Forelimb muscle (tissue), 1 donor: ENCODE measurements at regions not wholly inside any gene's neighbourhood (a gene's known extent, or its start where the extent isn't known, plus 50 kb on each side); places are given as distances from the start of the nearest gene placed in this dataset.

ENCODE experiments used
- DNase-seq: peaks from one replicate; pipeline ENCODE4 v3.0.0-alpha.2; 2013; ENCODE audit warnings: low read depth

DNA sequence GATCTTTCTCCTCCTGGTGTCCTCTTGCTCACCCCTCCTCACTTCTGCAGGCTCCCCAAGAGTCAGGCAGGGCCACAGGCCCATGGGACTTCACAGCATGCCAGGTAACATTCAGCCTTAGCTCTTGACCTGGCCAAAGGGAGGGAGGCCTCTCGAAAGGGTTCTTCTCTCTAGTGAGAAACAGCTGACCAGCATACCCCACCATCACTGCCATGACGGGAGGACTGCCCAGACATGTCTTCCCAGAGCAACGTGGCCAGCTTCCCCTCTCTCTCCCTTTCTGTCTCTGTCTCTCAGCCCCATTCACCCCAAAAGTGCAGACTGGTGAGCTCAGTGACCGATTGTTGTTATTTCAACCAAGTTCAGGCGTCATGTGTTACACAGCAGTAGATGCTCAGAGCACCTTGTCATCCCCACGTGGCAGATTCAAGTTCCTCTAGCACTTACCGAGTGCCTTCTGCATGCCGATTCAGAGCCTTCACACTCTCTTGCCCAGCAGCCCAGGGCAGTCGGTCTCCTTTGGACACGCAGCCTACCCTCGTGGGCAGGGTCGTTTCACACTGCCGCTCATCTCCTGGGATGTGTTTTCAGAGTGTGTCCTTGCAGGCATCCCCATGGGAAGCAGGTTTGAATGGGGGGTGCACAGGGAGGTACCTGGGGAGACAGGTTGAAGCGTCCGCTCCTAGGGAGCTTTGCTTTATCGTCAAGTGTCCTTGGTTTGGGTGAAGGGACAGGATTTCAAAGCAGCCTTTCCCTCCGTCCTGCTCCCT, 259.9 kb downstream of the NDUFA10 start:
- DNase-seq = no peak

- DNase-seq = no peak
Measured at GRCh38 chr2:239763433-239764097, 261.6 kb downstream of the NDUFA10 start.

DNA sequence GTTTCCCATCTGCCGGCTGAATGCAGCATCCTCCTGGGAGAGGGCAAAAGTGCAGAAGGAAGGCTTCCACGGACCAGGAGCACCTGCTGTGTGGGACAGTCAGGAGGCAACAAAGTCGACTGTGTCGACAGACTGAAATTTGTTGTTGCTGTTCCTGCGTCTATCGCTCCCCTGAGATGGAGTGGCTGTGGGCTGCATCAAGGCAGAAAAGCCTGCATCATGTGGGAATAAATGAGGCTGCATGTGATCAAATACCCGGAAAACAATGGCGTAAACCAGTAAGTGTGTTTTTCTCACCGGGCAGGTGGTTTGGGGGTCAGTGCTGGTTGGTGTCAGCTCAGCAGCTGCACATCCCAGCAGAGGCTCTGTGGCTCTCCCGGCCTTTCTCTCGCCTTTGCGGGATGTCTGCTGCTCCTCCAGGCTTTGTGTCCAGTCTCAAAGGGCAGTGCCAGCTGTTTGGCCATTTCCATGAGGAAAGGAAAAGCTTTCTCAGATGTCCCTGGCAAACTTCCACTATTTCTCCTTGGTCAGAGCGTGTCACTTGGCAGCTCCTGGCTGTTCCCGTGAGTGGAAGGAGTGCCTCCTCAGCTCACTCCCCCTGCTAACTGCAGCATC, 262.4 kb downstream of the NDUFA10 start:
- no peak for DNase-seq

DNA sequence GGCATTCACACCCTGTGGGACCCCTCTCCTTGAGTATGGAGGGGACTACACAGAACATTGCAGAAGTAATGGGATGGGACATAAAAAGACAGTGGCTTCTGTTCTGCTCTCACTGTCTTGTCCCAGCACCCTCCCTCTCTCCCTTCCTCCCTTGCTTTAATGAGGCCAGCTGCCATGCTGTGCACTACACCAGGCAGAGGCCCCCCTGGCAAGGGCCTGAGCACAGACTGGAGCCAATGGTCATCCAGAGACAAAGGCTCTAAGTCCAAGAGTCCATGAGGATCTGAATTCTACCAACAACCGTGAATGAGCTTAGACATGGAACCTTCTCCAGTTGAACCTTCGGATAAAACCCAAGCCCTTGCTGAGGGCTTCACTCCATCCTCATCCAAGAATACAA, 263.0 kb downstream of the NDUFA10 start:
- DNase-seq = no peak

DNA sequence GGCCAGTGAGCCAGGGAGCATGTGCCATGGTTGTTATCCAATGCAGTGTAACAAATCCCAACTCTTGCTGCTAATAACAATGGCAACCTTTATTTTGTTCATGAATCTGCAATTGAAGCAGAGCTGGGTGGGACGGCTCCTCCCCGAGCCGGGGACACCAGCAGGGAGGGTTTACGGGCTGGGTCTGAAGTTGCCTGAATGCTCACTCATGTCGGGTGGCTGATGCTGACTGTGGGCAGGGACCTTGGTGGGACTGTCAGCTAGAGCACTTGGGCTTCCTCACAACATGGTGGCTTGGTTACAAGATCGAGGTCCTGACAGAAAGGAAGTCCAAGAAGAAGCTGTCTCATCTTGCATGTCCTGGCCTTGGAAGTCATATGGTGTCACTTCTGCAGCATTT, 264.5 kb downstream of the NDUFA10 start:
- no peak for DNase-seq

DNA sequence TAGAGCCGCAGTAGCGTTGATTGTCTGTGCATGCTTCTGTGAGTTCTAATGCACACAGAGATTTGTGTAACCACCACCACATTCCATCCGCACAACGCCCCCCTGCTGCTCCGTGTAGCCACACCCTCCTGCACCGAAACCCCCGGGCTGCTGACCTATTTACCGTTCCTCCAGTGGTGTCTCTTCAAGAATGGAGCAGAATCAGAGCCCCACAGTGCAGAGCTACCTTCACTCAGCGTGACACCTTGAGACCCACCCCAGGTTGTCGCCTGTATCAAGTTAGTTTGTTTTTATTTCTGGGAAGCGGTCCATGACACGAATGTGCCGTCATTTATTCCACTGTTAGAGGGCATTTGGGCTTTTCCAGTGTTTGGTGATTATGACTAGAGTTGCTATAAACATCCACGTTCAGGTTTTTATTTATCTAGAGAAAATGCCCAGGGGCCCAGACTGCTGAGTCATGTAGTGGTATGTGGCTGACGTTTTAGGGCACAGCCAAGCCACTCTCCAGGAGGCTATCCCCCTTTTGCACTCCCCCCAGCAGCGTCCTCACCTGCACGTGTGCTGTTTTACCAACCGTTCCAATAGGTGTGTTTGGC, 266.8 kb downstream of the NDUFA10 start:
- no peak for DNase-seq

GRCh38 chr2:239756790-239757760, 268.1 kb downstream of the NDUFA10 start:
- DNase-seq = peak; percentile 74

DNA sequence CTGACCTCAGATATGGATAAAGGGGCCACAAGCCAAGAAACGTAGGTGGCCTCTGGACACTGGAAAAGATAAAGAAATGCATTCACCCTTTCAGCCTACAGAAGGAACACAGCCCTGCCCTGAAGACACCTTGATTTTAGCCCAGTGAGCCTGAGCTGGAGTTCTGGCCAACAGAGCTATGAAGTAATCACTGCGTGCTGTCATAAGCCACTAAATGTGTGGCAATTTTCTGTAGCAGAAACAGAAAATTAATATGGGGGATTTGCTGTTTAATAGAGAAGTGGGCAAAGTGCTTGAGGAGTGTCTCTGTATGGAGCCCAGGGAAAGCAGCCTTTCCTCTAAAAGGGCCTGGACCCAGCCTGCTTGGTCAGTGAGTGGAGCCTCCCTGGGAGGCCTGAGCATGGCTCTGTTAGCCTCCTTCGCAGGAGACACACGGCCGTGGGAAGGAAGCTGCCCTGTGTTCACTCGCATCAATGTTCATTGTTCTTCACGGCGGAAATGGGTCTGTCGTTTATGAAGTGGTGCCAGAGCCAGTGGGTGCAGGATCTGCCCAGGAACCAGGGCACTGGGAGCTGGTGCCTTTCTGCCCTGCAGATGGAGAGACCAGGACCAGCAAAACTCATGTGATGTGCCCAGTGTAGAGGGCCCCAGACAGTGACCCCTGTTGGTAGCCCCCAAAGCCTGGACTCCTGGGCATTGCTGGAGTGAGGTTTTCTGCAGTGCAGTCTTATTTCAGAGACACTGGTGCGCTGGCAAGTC, 268.9 kb downstream of the NDUFA10 start:
- DNase-seq = no peak

DNA sequence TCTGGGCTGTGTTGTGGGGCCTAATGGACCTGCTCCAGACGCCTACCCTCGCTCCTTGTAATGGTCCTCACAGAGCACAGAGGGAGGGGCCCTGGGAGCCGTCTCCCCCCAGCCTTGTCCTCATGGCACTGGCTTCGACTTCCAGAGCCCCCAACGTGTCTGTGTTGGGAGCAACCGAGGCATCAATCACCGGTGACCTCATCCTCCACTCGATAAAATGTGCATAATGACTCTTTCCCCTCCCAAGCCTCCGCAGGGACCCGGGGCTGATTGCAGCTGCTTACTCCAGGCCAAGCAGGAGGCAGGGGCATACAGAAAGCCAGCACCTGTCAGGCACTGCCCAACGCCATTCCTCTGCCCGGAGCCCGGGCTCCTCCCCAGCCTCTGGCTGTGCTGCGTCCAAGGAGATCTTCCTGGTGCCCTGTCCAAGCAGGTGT, 271.7 kb downstream of the NDUFA10 start:
- DNase-seq = no peak

DNA sequence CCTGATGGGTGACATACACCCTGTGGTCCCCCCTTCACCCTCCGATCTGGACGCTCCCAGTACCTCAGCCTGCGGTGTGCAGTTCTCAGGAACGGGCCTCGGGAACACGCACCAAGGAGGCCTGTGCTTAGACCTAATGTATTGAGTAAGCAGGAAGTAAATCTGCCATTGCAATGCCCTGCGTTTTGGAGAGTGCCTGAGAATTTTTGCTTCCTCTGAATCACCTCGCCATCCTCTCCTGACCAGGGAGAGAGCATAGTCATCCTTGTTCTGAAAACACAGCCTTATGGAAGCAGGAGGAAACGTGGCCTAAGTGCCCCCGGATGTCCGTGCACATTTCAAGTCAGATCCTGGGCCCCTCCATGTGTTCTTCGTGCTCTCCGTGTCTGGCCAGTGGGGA, 272.2 kb downstream of the NDUFA10 start:
- no peak for DNase-seq

DNA sequence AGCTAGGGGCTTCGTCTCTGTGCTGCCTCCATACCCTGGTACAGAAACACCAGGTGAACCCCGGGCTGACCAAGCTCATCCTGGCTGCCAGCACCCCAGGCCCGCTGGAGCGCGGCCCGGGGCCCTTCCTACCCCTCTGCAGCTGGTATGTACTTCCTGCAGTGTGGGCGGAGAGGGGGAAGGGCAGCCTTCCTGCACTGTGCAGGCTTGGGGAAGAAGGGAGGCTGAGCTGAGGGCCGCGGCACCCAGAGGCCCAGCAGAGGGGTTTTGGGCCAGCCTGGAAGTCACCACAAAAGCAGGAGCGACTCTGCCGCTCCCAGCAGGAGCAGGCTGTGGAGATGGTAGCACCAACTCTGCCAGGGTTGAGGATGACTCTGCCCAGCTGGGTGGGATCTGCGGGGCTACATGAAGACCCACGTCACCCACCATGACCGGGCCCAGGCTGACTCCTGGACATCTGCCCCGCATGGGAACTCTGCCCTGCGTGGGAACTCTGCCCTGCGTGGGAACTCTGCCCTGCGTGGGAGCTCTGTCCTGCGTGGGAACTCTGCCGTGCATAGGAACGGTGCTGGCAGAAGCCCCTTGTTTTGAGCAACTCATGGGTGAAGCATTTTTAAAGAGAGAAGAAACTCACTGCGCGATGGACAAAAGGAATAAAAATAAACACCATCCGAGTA, 273.3 kb downstream of the NDUFA10 start:
- no peak for DNase-seq

- no peak for DNase-seq
Measured at GRCh38 chr2:239750929-239751678, 274.0 kb downstream of the NDUFA10 start.

- no peak for DNase-seq
Measured at GRCh38 chr2:239750045-239750835, 274.9 kb downstream of the NDUFA10 start.

DNA sequence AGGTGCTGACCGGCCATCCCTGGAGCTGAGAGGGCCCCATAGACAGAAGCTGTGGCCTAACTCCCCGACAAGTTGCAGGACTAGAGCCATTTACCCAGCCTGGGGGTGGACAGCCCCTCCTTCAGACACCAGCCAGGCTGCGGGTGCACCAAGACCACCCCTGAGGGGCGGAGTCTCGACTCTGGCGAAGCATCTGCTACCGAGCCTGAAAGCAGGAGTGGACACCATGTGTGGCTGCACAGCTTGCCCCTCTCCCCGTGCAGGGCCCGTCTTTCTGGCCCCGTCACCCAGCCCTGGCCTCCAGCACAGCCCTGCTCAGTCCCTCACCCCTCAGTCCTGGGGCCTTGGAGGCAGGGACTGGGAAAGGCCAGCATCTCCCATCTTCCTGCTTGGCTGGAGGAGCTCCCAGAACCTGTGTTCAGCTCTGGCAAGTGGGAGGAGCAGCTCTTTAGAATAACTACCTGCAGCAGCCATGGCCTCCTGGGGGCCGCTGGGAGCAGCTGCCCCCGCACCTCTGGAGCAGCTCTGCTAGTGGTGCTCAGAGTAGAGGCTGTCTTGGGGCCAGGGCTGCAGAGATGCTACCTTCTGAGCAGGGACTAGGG, 275.8 kb downstream of the NDUFA10 start:
- no peak for DNase-seq

- no peak for DNase-seq
Measured at GRCh38 chr2:239748811-239749210, 276.3 kb downstream of the NDUFA10 start.

DNA sequence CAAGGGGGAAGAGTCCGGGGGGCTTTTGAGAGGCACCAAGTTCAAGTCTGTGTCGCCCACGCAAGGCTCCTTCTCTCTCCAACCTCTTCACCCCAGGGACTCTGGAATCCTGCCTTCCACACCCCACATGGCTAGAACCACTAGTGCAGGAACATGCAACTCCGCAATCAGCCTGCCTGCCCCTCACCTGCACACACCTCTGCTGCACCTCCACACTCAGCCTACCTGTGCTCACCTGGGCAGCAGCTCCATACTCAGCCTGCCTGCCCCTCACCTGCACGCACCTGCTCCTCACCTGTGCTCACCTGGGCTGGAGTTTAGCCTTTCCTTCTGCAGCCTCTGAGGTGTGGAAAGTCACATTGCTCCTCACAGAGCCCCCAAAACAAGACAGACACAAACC, 277.4 kb downstream of the NDUFA10 start:
- no peak for DNase-seq

DNA sequence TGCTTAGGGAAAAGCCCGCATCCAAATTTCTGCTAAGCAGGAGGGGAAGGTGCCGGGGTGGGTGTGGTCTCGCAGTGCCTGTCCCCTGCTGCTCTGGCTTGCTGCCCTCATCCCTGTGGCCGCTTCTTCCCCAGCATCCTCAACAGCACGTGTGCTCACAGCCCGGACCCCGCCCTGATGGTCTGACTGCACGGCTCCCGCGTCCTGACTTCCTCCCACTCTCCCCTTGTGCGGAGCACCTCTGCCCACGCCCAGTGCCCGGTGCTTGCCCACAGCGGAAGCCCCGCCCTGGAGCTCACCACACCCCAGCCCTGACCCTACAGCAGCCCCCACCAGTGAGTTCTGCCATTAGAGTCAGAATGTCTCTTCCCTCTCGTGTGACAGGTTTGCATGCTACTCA, 277.9 kb downstream of the NDUFA10 start:
- no peak for DNase-seq
